K562 (cell line): ENCODE measurements at regions not wholly inside any gene's neighbourhood (a gene's known extent, or its start where the extent isn't known, plus 50 kb on each side); places are given as distances from the start of the nearest gene placed in this dataset.
"Not testable (repeated sequence)": the region's sequence is repeated elsewhere in the genome, so short reads cannot be mapped to it uniquely, and the experiment has no call there.

Experiments used
- GTF2A2 ChIP-seq: IDR thresholded peaks from 2 replicates; pipeline ENCODE4 v1.6.1; 2016; ENCODE audit warnings: mild to moderate bottlenecking, missing genetic modification characterization, missing compliant biosample characterization
- GTF2E2 ChIP-seq: fragments of 200-800 bp; sonication (Bioruptor generic); IDR thresholded peaks from 2 replicates; pipeline ENCODE4 v1.6.1; 2016; ENCODE audit warnings: missing genetic modification characterization, missing compliant biosample characterization
- HDAC3 ChIP-seq: fragments of 450-650 bp; IDR thresholded peaks from 2 replicates; pipeline ENCODE4 v1.6.1; 2018; ENCODE audit warnings: borderline replicate concordance, mild to moderate bottlenecking, moderate library complexity; ENCODE audit not compliant: partially characterized antibody
- ZNF23 ChIP-seq: fragments of 250-450 bp; sonication (Bioruptor Pico); IDR thresholded peaks from 2 replicates; pipeline ENCODE4 v1.4.0; 2020; ENCODE audit warnings: mild to moderate bottlenecking
- TF ChIP-seq, protein P1 (sequence below): fragments of 250-450 bp; sonication (Bioruptor Pico); IDR thresholded peaks from 2 replicates; pipeline ENCODE4 v1.8.0; 2022; ENCODE audit warnings: moderate library complexity, mild to moderate bottlenecking, inconsistent platforms

DNA sequence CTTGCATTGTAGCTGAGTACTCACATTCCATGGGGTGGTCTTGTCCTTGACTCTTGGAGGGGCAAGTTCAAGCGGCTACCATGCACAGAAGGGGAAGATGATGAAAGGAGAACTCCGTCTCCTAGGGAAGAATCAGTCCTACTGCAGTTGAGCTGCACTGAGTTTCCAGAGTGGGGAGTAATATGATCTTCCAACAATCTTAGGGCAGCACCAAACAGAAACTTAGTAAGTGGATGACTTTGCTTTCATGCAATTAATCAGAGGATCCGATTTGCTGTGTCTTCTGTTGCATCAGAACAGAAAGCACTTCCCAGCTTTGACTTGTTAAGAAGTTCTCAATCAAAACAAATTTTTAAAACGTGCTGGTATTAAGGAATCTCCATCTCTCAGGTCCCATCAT lies 2727.6 kb upstream of the TPTE start:
- TF ChIP-seq ZNF23 (CRISPR knock-in tag); GTF2A2 (tag); GTF2E2; HDAC3: not testable (repeated sequence)
- TF ChIP-seq, protein P1, sequence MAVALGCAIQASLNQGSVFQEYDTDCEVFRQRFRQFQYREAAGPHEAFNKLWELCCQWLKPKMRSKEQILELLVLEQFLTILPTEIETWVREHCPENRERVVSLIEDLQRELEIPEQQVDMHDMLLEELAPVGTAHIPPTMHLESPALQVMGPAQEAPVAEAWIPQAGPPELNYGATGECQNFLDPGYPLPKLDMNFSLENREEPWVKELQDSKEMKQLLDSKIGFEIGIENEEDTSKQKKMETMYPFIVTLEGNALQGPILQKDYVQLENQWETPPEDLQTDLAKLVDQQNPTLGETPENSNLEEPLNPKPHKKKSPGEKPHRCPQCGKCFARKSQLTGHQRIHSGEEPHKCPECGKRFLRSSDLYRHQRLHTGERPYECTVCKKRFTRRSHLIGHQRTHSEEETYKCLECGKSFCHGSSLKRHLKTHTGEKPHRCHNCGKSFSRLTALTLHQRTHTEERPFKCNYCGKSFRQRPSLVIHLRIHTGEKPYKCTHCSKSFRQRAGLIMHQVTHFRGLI (CRISPR knock-in tag) = not testable (repeated sequence)
